HG03064 (cell line): ENCODE measurements at regions not wholly inside any gene's neighbourhood (a gene's known extent, or its start where the extent isn't known, plus 50 kb on each side); places are given as distances from the start of the nearest gene placed in this dataset.

Experiments
- ATAC-seq: cut with Tn5 transposase; IDR thresholded peaks from one replicate; pipeline ENCODE4 v1.9.1; 2021; ENCODE audit warnings: low read depth; ENCODE audit not compliant: unreplicated experiment

- ATAC-seq: no peak
These were observed 50.8 kb upstream of the GADL1 start for GRCh38 chr3:30945291-30945690.

GRCh38 chr3:30948426-30948825, 54.0 kb upstream of the GADL1 start:
- ATAC-seq: no peak

- ATAC-seq: no peak
These were observed 57.4 kb upstream of the GADL1 start for GRCh38 chr3:30951826-30952225.

- no peak for ATAC-seq
These were observed 58.3 kb upstream of the GADL1 start for GRCh38 chr3:30952786-30953185.

GRCh38 chr3:30954426-30954825, 60.0 kb upstream of the GADL1 start:
- ATAC-seq: no peak

GRCh38 chr3:30962084-30962483, 67.6 kb upstream of the GADL1 start:
- no peak for ATAC-seq

- ATAC-seq: no peak
These were observed 68.0 kb upstream of the GADL1 start for GRCh38 chr3:30962493-30962892.

GRCh38 chr3:30963223-30963722, 68.8 kb upstream of the GADL1 start:
- ATAC-seq: no peak

- peak; percentile 99 for ATAC-seq
These were observed 70.2 kb upstream of the GADL1 start for GRCh38 chr3:30964612-30965011.

- no peak for ATAC-seq
These were observed 72.4 kb upstream of the GADL1 start for GRCh38 chr3:30966896-30967295.

GRCh38 chr3:30970183-30970582, 75.7 kb upstream of the GADL1 start:
- ATAC-seq: no peak

- ATAC-seq: no peak
These were observed 78.0 kb upstream of the GADL1 start for GRCh38 chr3:30972449-30972848.

GRCh38 chr3:30974071-30974470, 79.6 kb upstream of the GADL1 start:
- no peak for ATAC-seq

- ATAC-seq: no peak
These were observed 83.1 kb upstream of the GADL1 start for GRCh38 chr3:30977592-30977991.

GRCh38 chr3:30980993-30981392, 86.5 kb upstream of the GADL1 start:
- ATAC-seq: no peak

GRCh38 chr3:30982416-30983075, 88.1 kb upstream of the GADL1 start:
- ATAC-seq: no peak

- ATAC-seq: no peak
These were observed 90.6 kb upstream of the GADL1 start for GRCh38 chr3:30984855-30985749.

- no peak for ATAC-seq
These were observed 92.1 kb upstream of the GADL1 start for GRCh38 chr3:30986551-30986950.

- ATAC-seq: no peak
These were observed 94.3 kb upstream of the GADL1 start for GRCh38 chr3:30988769-30989168.

- ATAC-seq: no peak
These were observed 95.0 kb upstream of the GADL1 start for GRCh38 chr3:30989276-30990030.

- ATAC-seq: no peak
These were observed 102.0 kb upstream of the GADL1 start for GRCh38 chr3:30996467-30996866.
